Effector CD8-positive, alpha-beta T cell (primary cell): ENCODE measurements at regions not wholly inside any gene's neighbourhood (a gene's known extent, or its start where the extent isn't known, plus 50 kb on each side); places are given as distances from the start of the nearest gene placed in this dataset.

Experiments used
- DNase-seq: peaks from one replicate; lab custom pipeline; 2025; lab: John Stamatoyannopoulos, UW

DNA sequence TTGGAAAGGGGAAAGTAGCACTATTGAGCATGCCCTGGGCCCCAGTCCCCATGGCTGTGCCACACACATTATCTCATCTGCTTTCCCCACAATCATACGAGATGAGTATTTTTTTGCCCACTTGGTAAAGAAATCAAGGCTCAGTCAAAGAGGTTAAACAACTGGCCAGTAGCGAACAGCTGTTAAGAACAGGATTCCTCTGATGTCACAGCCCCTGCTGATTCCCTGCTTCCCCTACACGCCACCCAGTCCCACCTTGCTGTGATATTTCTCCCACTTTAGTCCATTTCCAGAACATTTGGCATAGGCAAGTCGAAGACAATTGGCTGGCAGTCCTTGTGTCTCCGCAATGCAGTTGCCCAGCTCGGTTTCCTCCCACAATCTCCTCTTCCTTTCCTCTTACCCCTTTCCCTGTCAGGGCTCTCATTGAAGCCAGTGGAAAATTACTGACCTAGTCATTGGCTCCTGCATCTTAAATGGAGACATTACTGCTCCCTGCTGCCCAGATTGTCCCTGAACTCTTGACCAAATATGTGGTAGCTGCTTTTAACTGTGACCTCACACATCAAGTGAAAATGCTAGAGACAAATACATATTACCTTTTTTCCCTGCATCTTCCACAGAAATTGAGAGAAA is 56.5 kb upstream of the EEPD1 start:
- no peak for DNase-seq

DNA sequence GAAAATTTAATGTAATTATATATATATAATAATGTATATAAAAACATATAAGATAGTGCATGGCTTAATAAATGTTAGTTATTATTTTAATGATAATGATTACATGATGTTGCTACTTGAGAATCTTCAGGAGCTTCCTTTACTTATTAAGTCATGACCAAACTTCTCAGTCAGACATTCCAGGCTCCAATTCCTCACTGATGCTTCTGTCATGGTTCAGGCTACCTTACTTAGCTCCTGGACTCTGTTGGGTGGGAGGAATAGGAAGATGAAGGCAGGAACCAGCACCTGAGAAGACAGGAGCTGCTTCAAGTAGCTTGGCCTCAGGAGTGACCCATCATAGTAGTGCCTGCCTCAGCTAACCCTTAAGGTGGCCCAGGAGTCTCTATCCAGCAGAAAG is 55.0 kb upstream of the EEPD1 start:
- DNase-seq = no peak

DNA sequence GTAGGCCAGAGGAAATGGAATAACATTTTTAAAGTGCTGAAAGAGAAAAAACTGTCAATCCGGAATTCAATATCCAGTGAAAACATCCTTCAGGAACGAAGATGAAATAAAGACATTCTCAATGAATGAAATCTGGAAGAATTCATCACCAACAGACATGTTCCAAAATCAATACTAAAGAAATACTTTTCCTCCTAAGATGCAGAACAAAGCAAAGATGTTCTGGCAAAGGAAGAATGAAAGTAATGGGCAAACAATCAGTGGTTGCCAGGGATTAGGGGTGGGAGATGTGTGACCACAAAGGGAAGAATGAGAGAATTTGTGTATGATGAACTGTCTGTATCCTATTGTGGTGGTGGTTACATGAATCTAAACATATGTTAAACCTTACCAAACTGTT is 52.8 kb upstream of the EEPD1 start:
- DNase-seq = no peak

DNA sequence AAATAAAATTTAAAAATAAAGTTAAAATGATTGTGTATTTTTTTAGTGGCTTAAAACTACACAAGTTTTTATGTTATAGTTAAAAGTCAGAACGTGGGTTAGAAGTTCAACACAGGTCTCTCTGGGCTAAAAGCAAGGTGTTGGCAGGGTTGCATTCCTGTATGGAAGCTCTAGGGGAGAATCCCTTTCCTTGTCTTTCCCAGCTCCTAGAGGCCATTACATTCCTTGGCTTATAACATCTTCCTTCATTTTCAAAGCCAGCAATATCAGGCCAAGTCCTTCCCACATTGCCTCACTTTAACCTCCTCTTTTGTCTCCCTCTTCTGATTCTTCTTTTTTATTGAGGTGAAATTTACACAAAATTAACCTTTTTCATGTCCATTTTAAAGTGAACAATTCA is 52.4 kb upstream of the EEPD1 start:
- no peak for DNase-seq
